ENCODE measurements at regions not wholly inside any gene's neighbourhood (a gene's known extent, or its start where the extent isn't known, plus 50 kb on each side); places are given as distances from the start of the nearest gene placed in this dataset.

DNA sequence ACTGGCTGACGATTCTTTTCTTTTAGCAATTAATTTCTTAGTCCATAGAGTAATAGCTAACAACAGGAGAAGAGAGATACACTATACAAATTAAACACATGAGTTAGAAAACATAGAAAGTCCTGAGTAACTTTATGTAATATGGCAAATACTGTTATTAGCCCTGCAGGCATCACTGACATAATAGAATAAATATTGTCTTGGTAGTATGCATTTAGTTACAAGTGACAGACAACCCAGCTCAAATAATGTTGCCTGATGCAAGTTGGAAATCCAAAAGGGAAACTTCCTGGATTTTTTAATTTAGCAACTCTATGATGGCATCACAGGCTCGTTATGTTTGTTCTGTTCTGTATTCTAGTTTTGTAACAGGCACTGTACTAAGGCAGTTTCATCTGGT lies 95.1 kb downstream of the DKK1 start:
- ChIA-PET RAD21 (ENCODE audit: low non-redundant PET in 1 of 2, low total read pairs in 2 of 2, uncharacterized antibody in 2 of 2, unreplicated experiment in 2 of 2) (no interaction called here), CTCF (no interaction called here), POLR2A (no interaction called here)
- no peaks in the 10 kb centered on the region for H3K79me2 ChIP-seq (ENCODE audit: insufficient read depth, low read length)
- BruUV-seq (replicated peaks), result no TSS peak
- no peaks in the 10 kb centered on the region for H3K36me3 ChIP-seq (ENCODE audit: control insufficient read depth in 1 of 2, insufficient read depth in 2 of 2, low read length in 2 of 2)
- no peaks in the 10 kb centered on the region for H3K4me1 ChIP-seq (ENCODE audit: control insufficient read depth in 1 of 2, insufficient read depth in 2 of 2, low read length in 2 of 2)
- H3K4me2 ChIP-seq (ENCODE audit: low read length), result no peak overlapping the region
- ATAC-seq (no peak), DNase-seq (ENCODE audit: low read depth, low spot score) (no peak)
- no peak overlapping the region for H3K9ac ChIP-seq (ENCODE audit: low read length)
- H3K27me3 ChIP-seq (ENCODE audit: insufficient read depth, low read length), result no peaks in the 10 kb centered on the region
- H3K9me2 ChIP-seq (ENCODE audit: insufficient read depth), result no peaks in the 10 kb centered on the region
- H3K4me3 ChIP-seq (replicated peaks in 1 of 2; ENCODE audit: low read depth in 1 of 2, low read length in 2 of 2), result no peak overlapping the region
- intact Hi-C loops (cut with micrococcal nuclease), result no loop called here
- H4K20me1 ChIP-seq (ENCODE audit: insufficient read depth), result no peaks in the 10 kb centered on the region
- H2AFZ ChIP-seq (ENCODE audit: low read depth, low read length, poor library complexity, severe bottlenecking), result no peak overlapping the region
- no peaks in the 10 kb centered on the region for H3K9me3 ChIP-seq (ENCODE audit: control insufficient read depth in 1 of 2, insufficient read depth in 1 of 2, low read depth in 1 of 2, low read length in 2 of 2)
- no peak overlapping the region for H3K27ac ChIP-seq (ENCODE audit: low read depth, low read length)
- TF ChIP-seq POLR2A (IDR thresholded peaks at IDR 0.05; ENCODE audit: borderline replicate concordance, extremely low read depth, insufficient read depth, insufficient read length) (no peak), RAD21 (IDR thresholded peaks at IDR 0.05; ENCODE audit: low read depth) (no peak), EZH2 (IDR thresholded peaks at IDR 0.05) (no peak), YY1 (IDR thresholded peaks at IDR 0.05; ENCODE audit: extremely low read depth, insufficient replicate concordance, low read depth, low read length) (no peak), SRF (IDR thresholded peaks at IDR 0.05; ENCODE audit: low read depth) (no peak), CEBPB (IDR thresholded peaks at IDR 0.05; ENCODE audit: low read depth) (no peak), ZFX (IDR thresholded peaks at IDR 0.05) (no peak), TCF7L2 (IDR thresholded peaks at IDR 0.05; ENCODE audit: borderline replicate concordance, extremely low read depth, insufficient read depth, insufficient read length) (no peak), POLR2AphosphoS5 (IDR thresholded peaks at IDR 0.05; ENCODE audit: low read depth, low read length) (no peak)
- TF ChIP-seq, protein P1, sequence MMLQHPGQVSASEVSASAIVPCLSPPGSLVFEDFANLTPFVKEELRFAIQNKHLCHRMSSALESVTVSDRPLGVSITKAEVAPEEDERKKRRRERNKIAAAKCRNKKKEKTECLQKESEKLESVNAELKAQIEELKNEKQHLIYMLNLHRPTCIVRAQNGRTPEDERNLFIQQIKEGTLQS (IDR thresholded peaks at IDR 0.05), result no peak
- TF ChIP-seq, protein P2, sequence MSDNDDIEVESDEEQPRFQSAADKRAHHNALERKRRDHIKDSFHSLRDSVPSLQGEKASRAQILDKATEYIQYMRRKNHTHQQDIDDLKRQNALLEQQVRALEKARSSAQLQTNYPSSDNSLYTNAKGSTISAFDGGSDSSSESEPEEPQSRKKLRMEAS (IDR thresholded peaks at IDR 0.05), result no peak
- TF ChIP-seq, protein P3, sequence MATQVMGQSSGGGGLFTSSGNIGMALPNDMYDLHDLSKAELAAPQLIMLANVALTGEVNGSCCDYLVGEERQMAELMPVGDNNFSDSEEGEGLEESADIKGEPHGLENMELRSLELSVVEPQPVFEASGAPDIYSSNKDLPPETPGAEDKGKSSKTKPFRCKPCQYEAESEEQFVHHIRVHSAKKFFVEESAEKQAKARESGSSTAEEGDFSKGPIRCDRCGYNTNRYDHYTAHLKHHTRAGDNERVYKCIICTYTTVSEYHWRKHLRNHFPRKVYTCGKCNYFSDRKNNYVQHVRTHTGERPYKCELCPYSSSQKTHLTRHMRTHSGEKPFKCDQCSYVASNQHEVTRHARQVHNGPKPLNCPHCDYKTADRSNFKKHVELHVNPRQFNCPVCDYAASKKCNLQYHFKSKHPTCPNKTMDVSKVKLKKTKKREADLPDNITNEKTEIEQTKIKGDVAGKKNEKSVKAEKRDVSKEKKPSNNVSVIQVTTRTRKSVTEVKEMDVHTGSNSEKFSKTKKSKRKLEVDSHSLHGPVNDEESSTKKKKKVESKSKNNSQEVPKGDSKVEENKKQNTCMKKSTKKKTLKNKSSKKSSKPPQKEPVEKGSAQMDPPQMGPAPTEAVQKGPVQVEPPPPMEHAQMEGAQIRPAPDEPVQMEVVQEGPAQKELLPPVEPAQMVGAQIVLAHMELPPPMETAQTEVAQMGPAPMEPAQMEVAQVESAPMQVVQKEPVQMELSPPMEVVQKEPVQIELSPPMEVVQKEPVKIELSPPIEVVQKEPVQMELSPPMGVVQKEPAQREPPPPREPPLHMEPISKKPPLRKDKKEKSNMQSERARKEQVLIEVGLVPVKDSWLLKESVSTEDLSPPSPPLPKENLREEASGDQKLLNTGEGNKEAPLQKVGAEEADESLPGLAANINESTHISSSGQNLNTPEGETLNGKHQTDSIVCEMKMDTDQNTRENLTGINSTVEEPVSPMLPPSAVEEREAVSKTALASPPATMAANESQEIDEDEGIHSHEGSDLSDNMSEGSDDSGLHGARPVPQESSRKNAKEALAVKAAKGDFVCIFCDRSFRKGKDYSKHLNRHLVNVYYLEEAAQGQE (IDR thresholded peaks at IDR 0.05; ENCODE audit: low read depth), result no peak

All from HCT116 (cell line).